ENCODE measurements at regions not wholly inside any gene's neighbourhood (a gene's known extent, or its start where the extent isn't known, plus 50 kb on each side); places are given as distances from the start of the nearest gene placed in this dataset.
"Not testable (repeated sequence)": the region's sequence is repeated elsewhere in the genome, so short reads cannot be mapped to it uniquely, and the experiment has no call there.

- not testable (repeated sequence) for H3K4me1 ChIP-seq (ENCODE audit: control insufficient read depth in 2 of 2, insufficient read depth in 2 of 2, low read length in 2 of 2); H3K9ac ChIP-seq (ENCODE audit: low read depth in 1 of 2, low read length in 2 of 2); H3K9me3 ChIP-seq (ENCODE audit: control insufficient read depth in 2 of 2, low read length in 2 of 2); H3K27ac ChIP-seq (ENCODE audit: low read depth in 2 of 2, low read length in 2 of 2); H3K36me3 ChIP-seq (ENCODE audit: control insufficient read depth in 2 of 2, insufficient read depth in 2 of 2, low read length in 2 of 2); H3K4me3 ChIP-seq (ENCODE audit: low read length in 2 of 2); H3K27me3 ChIP-seq (ENCODE audit: control insufficient read depth in 2 of 2, insufficient read depth in 2 of 2, low read length in 2 of 2)
Observed at GRCh38 chr9:19895578-19895977, 106.7 kb upstream of the SLC24A2 start.

GRCh38 chr9:19895006-19895405 is 106.2 kb upstream of the SLC24A2 start:
- Histone ChIP-seq H3K4me1 (ENCODE audit: control insufficient read depth in 2 of 2, insufficient read depth in 2 of 2, low read length in 2 of 2) (no peaks in the 10 kb centered on the region), H3K9me3 (ENCODE audit: control insufficient read depth in 2 of 2, low read length in 2 of 2) (no peaks in the 10 kb centered on the region), H3K27me3 (ENCODE audit: control insufficient read depth in 2 of 2, insufficient read depth in 2 of 2, low read length in 2 of 2) (no peaks in the 10 kb centered on the region), H3K36me3 (ENCODE audit: control insufficient read depth in 2 of 2, insufficient read depth in 2 of 2, low read length in 2 of 2) (no peaks in the 10 kb centered on the region), H3K4me3 (ENCODE audit: low read length in 2 of 2) (no peak overlapping the region), H3K27ac (ENCODE audit: low read depth in 2 of 2, low read length in 2 of 2) (no peak overlapping the region), H3K9ac (ENCODE audit: low read depth in 1 of 2, low read length in 2 of 2) (no peak overlapping the region)

- Histone ChIP-seq H3K36me3 (ENCODE audit: control insufficient read depth in 2 of 2, insufficient read depth in 2 of 2, low read length in 2 of 2) (no peaks in the 10 kb centered on the region), H3K27ac (ENCODE audit: low read depth in 2 of 2, low read length in 2 of 2) (no peak overlapping the region), H3K4me3 (ENCODE audit: low read length in 2 of 2) (no peak overlapping the region), H3K9ac (ENCODE audit: low read depth in 1 of 2, low read length in 2 of 2) (no peak overlapping the region), H3K27me3 (ENCODE audit: control insufficient read depth in 2 of 2, insufficient read depth in 2 of 2, low read length in 2 of 2) (no peaks in the 10 kb centered on the region), H3K4me1 (ENCODE audit: control insufficient read depth in 2 of 2, insufficient read depth in 2 of 2, low read length in 2 of 2) (no peaks in the 10 kb centered on the region), H3K9me3 (ENCODE audit: control insufficient read depth in 2 of 2, low read length in 2 of 2) (no peaks in the 10 kb centered on the region)
Observed at GRCh38 chr9:19885608-19886007, 96.8 kb upstream of the SLC24A2 start.

GRCh38 chr9:19879062-19879461 is 90.2 kb upstream of the SLC24A2 start:
- H3K36me3 ChIP-seq (ENCODE audit: control insufficient read depth in 2 of 2, insufficient read depth in 2 of 2, low read length in 2 of 2) = no peaks in the 10 kb centered on the region
- no peak overlapping the region for H3K27ac ChIP-seq (ENCODE audit: low read depth in 2 of 2, low read length in 2 of 2)
- no peak overlapping the region for H3K9ac ChIP-seq (ENCODE audit: low read depth in 1 of 2, low read length in 2 of 2)
- no peaks in the 10 kb centered on the region for H3K9me3 ChIP-seq (ENCODE audit: control insufficient read depth in 2 of 2, low read length in 2 of 2)
- H3K4me3 ChIP-seq (ENCODE audit: low read length in 2 of 2) = no peak overlapping the region
- H3K4me1 ChIP-seq (ENCODE audit: control insufficient read depth in 2 of 2, insufficient read depth in 2 of 2, low read length in 2 of 2) = no peaks in the 10 kb centered on the region
- H3K27me3 ChIP-seq (ENCODE audit: control insufficient read depth in 2 of 2, insufficient read depth in 2 of 2, low read length in 2 of 2) = no peaks in the 10 kb centered on the region

- no peak overlapping the region for H3K9ac ChIP-seq (ENCODE audit: low read depth in 1 of 2, low read length in 2 of 2)
- H3K27ac ChIP-seq (ENCODE audit: low read depth in 2 of 2, low read length in 2 of 2) = no peak overlapping the region
- no peaks in the 10 kb centered on the region for H3K27me3 ChIP-seq (ENCODE audit: control insufficient read depth in 2 of 2, insufficient read depth in 2 of 2, low read length in 2 of 2)
- H3K4me1 ChIP-seq (ENCODE audit: control insufficient read depth in 2 of 2, insufficient read depth in 2 of 2, low read length in 2 of 2) = no peaks in the 10 kb centered on the region
- no peaks in the 10 kb centered on the region for H3K9me3 ChIP-seq (ENCODE audit: control insufficient read depth in 2 of 2, low read length in 2 of 2)
- no peaks in the 10 kb centered on the region for H3K36me3 ChIP-seq (ENCODE audit: control insufficient read depth in 2 of 2, insufficient read depth in 2 of 2, low read length in 2 of 2)
- H3K4me3 ChIP-seq (ENCODE audit: low read length in 2 of 2) = no peak overlapping the region
Observed at GRCh38 chr9:19876569-19877316, 87.9 kb upstream of the SLC24A2 start.

GRCh38 chr9:19875291-19875920 is 86.6 kb upstream of the SLC24A2 start:
- Histone ChIP-seq H3K4me3 (ENCODE audit: low read length in 2 of 2) (no peak overlapping the region), H3K27me3 (ENCODE audit: control insufficient read depth in 2 of 2, insufficient read depth in 2 of 2, low read length in 2 of 2) (no peaks in the 10 kb centered on the region), H3K9ac (ENCODE audit: low read depth in 1 of 2, low read length in 2 of 2) (no peak overlapping the region), H3K36me3 (ENCODE audit: control insufficient read depth in 2 of 2, insufficient read depth in 2 of 2, low read length in 2 of 2) (no peaks in the 10 kb centered on the region), H3K27ac (ENCODE audit: low read depth in 2 of 2, low read length in 2 of 2) (no peak overlapping the region), H3K9me3 (ENCODE audit: control insufficient read depth in 2 of 2, low read length in 2 of 2) (no peaks in the 10 kb centered on the region), H3K4me1 (ENCODE audit: control insufficient read depth in 2 of 2, insufficient read depth in 2 of 2, low read length in 2 of 2) (no peaks in the 10 kb centered on the region)

GRCh38 chr9:19873188-19873587 is 84.4 kb upstream of the SLC24A2 start:
- not testable (repeated sequence) for H3K9ac ChIP-seq (ENCODE audit: low read depth in 1 of 2, low read length in 2 of 2); H3K36me3 ChIP-seq (ENCODE audit: control insufficient read depth in 2 of 2, insufficient read depth in 2 of 2, low read length in 2 of 2); H3K9me3 ChIP-seq (ENCODE audit: control insufficient read depth in 2 of 2, low read length in 2 of 2); H3K27ac ChIP-seq (ENCODE audit: low read depth in 2 of 2, low read length in 2 of 2); H3K27me3 ChIP-seq (ENCODE audit: control insufficient read depth in 2 of 2, insufficient read depth in 2 of 2, low read length in 2 of 2); H3K4me1 ChIP-seq (ENCODE audit: control insufficient read depth in 2 of 2, insufficient read depth in 2 of 2, low read length in 2 of 2); H3K4me3 ChIP-seq (ENCODE audit: low read length in 2 of 2)

GRCh38 chr9:19870988-19871387 is 82.2 kb upstream of the SLC24A2 start:
- Histone ChIP-seq H3K36me3 (ENCODE audit: control insufficient read depth in 2 of 2, insufficient read depth in 2 of 2, low read length in 2 of 2) (no peaks in the 10 kb centered on the region), H3K9me3 (ENCODE audit: control insufficient read depth in 2 of 2, low read length in 2 of 2) (no peaks in the 10 kb centered on the region), H3K27ac (ENCODE audit: low read depth in 2 of 2, low read length in 2 of 2) (no peak overlapping the region), H3K27me3 (ENCODE audit: control insufficient read depth in 2 of 2, insufficient read depth in 2 of 2, low read length in 2 of 2) (no peaks in the 10 kb centered on the region), H3K4me3 (ENCODE audit: low read length in 2 of 2) (no peak overlapping the region), H3K4me1 (ENCODE audit: control insufficient read depth in 2 of 2, insufficient read depth in 2 of 2, low read length in 2 of 2) (no peaks in the 10 kb centered on the region), H3K9ac (ENCODE audit: low read depth in 1 of 2, low read length in 2 of 2) (no peak overlapping the region)

GRCh38 chr9:19840953-19841352 is 52.1 kb upstream of the SLC24A2 start:
- no peak overlapping the region for H3K4me3 ChIP-seq (ENCODE audit: low read length in 2 of 2)
- H3K4me1 ChIP-seq (ENCODE audit: control insufficient read depth in 2 of 2, insufficient read depth in 2 of 2, low read length in 2 of 2) = no peaks in the 10 kb centered on the region
- H3K9me3 ChIP-seq (ENCODE audit: control insufficient read depth in 2 of 2, low read length in 2 of 2) = no peaks in the 10 kb centered on the region
- H3K27me3 ChIP-seq (ENCODE audit: control insufficient read depth in 2 of 2, insufficient read depth in 2 of 2, low read length in 2 of 2) = no peaks in the 10 kb centered on the region
- H3K9ac ChIP-seq (ENCODE audit: low read depth in 1 of 2, low read length in 2 of 2) = no peak overlapping the region
- no peak overlapping the region for H3K27ac ChIP-seq (ENCODE audit: low read depth in 2 of 2, low read length in 2 of 2)
- no peaks in the 10 kb centered on the region for H3K36me3 ChIP-seq (ENCODE audit: control insufficient read depth in 2 of 2, insufficient read depth in 2 of 2, low read length in 2 of 2)

All from mucosa of rectum (tissue), 2 donors.